ENCODE measurements at regions not wholly inside any gene's neighbourhood (a gene's known extent, or its start where the extent isn't known, plus 50 kb on each side); places are given as distances from the start of the nearest gene placed in this dataset.
"Not testable (repeated sequence)": the region's sequence is repeated elsewhere in the genome, so short reads cannot be mapped to it uniquely, and the experiment has no call there.

- DNase-seq: no peak
Observed at GRCh38 chr4:71212216-71212615, 126.6 kb upstream of the SLC4A4 start.

- no peak for DNase-seq
Observed at GRCh38 chr4:71214578-71214977, 124.2 kb upstream of the SLC4A4 start.

GRCh38 chr4:71216316-71216959 lies 122.4 kb upstream of the SLC4A4 start:
- no peak for DNase-seq

GRCh38 chr4:71217688-71218087 lies 121.1 kb upstream of the SLC4A4 start:
- DNase-seq: no peak

- not testable (repeated sequence) for DNase-seq
Observed at GRCh38 chr4:71220848-71221247, 118.0 kb upstream of the SLC4A4 start.

- no peak for DNase-seq
Observed at GRCh38 chr4:71221510-71222466, 117.0 kb upstream of the SLC4A4 start.

- DNase-seq: no peak
Observed at GRCh38 chr4:71222661-71223060, 116.2 kb upstream of the SLC4A4 start.

GRCh38 chr4:71229477-71230270 lies 109.1 kb upstream of the SLC4A4 start:
- no peak for DNase-seq

GRCh38 chr4:71230271-71231128 lies 108.3 kb upstream of the SLC4A4 start:
- no peak for DNase-seq

GRCh38 chr4:71231129-71232055 lies 107.4 kb upstream of the SLC4A4 start:
- DNase-seq: no peak

- DNase-seq: no peak
Observed at GRCh38 chr4:71232056-71232430, 106.8 kb upstream of the SLC4A4 start.

- DNase-seq: no peak
Observed at GRCh38 chr4:71232846-71233245, 106.0 kb upstream of the SLC4A4 start.

GRCh38 chr4:71235311-71236201 lies 103.3 kb upstream of the SLC4A4 start:
- DNase-seq: no peak

GRCh38 chr4:71236226-71236625 lies 102.6 kb upstream of the SLC4A4 start:
- no peak for DNase-seq

GRCh38 chr4:71237641-71238040 lies 101.2 kb upstream of the SLC4A4 start:
- DNase-seq: no peak

GRCh38 chr4:71239365-71239764 lies 99.5 kb upstream of the SLC4A4 start:
- no peak for DNase-seq

- DNase-seq: no peak
Observed at GRCh38 chr4:71240094-71240493, 98.7 kb upstream of the SLC4A4 start.

GRCh38 chr4:71241501-71242288 lies 97.1 kb upstream of the SLC4A4 start:
- DNase-seq: no peak

- DNase-seq: no peak
Observed at GRCh38 chr4:71243091-71243833, 95.6 kb upstream of the SLC4A4 start.

All from activated CD4-positive, CD25-positive, alpha-beta regulatory T cell (primary cell).